NCI-H146 (cell line): ENCODE measurements at regions not wholly inside any gene's neighbourhood (a gene's known extent, or its start where the extent isn't known, plus 50 kb on each side); places are given as distances from the start of the nearest gene placed in this dataset.

Source experiments
- DNase-seq: peaks from one replicate; lab custom pipeline; 2025; lab: John Stamatoyannopoulos, UW

GRCh38 chr2:150417278-150417677, 70.2 kb downstream of the RND3 start:
- DNase-seq = peak; percentile 81

- DNase-seq = no peak
Observed at GRCh38 chr2:150415022-150415421, 72.4 kb downstream of the RND3 start.

DNA sequence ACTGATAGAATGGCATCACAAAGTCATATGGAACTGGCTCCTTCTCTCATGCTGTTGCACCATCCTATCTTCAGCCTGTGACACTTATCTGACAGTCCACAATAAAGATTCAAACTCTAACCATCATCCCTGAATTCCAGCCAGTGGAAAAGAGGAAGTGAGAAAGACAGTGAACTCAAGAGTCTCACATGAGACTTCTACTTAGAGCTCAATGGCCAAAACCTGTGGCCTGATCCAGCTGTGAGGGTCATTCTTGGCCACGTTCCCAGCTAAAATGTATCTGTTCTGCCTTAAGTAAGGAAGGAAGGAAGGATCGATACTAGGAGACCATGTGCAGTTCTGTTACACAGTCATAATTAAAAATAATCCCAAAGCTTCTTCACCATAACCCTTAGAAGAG, 73.6 kb downstream of the RND3 start:
- DNase-seq = no peak

GRCh38 chr2:150413366-150413765, 74.1 kb downstream of the RND3 start:
- DNase-seq = no peak

- DNase-seq = no peak
Observed at GRCh38 chr2:150410809-150411208, 76.7 kb downstream of the RND3 start.

DNA sequence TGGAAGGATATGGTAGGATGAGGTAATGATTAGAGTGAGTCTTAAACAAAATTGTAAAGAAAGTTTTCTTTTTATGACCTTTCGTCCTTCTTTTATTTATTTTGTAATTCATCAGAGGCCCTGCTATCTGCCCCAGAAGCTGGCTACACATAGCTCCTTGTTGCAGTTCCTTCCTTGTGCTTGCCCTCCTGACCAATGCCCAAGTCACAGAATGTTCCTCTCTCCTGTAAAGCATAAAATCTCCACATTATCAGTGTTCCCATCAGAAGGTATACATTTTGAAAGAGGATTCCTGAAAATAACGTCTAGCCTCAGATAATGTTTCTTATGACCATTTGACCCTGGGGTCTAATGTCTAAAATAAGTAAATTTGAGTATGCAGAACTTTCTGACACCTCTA, 78.3 kb downstream of the RND3 start:
- no peak for DNase-seq

GRCh38 chr2:150404147-150404546, 83.3 kb downstream of the RND3 start:
- DNase-seq = no peak

DNA sequence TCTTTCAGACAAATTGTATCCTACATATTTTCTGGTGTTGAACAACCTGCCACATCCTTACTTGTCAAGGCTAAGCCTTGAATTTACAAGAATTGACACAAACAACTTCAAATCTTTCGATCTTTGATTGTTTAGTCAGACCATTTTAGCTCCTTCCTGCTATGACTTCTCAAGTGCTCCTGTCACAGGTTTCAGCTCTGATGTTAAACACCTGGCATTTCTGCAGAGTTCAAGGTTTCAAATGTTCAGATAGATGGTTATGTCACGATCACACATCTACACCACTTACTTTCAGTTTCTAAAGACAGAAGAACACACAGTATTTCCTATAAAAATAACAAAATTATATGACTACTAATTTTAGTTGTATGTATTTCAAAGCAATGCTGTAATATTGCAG, 84.0 kb downstream of the RND3 start:
- DNase-seq = no peak

GRCh38 chr2:150402953-150403352, 84.5 kb downstream of the RND3 start:
- no peak for DNase-seq

DNA sequence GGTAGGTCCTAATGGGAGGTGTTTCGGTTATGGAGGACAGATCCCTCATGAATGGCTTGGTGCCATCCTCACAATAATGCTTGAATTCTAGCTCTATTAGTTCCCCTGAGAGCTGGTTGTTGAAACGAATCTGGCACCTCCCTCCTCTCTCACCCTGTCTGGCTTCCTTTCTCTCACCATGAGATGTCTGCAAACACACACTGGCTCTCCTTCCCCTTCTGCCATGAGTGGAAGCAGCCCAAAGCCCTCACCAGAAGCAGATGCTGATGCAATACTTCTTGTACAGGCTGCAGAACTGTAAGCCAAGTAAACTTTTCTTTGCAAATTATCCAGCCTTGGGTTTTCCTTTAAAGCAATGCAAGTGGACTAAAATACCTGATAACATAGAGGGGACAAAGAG, 86.6 kb downstream of the RND3 start:
- no peak for DNase-seq

DNA sequence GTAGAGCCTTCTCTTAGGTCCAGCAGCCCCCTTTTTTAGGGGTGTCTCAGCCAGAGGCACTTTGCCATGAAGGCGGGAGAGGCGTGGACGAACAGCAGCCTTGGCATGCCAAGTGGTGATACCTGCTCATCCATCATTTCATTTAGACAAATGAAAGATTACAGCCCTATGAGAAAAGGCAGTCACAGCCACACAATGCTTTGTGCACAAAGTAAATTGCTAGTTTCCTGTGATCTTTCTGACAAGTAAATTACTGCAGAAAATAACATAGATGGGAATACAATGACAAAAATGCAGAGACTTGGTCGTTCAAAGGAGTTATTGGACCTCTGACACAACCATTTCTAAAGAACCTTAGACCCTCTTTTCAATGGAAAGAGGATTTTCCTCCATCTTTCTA, 94.9 kb downstream of the RND3 start:
- DNase-seq = peak; percentile 9

GRCh38 chr2:150391779-150392178, 95.7 kb downstream of the RND3 start:
- no peak for DNase-seq

DNA sequence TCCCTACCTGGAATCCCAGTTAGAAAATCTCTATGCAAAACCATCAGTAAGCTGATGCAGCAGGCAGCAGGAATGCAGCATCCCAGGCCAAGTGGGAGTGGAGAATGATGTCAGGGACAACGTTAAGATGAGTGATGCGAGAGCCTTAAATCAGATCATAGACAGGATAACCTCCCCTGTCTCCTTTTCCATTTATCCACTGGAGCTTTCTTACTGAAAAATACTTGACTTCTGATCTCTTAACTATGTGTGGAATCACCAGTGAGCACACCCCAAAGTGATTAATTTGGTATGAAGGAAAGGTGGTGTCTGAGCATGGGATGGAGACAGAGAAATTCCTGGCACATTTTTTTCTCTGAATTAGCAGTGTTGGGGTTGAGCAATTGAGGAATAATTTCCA, 98.0 kb downstream of the RND3 start:
- no peak for DNase-seq

GRCh38 chr2:150388289-150388625, 99.2 kb downstream of the RND3 start:
- DNase-seq = peak; percentile 36

DNA sequence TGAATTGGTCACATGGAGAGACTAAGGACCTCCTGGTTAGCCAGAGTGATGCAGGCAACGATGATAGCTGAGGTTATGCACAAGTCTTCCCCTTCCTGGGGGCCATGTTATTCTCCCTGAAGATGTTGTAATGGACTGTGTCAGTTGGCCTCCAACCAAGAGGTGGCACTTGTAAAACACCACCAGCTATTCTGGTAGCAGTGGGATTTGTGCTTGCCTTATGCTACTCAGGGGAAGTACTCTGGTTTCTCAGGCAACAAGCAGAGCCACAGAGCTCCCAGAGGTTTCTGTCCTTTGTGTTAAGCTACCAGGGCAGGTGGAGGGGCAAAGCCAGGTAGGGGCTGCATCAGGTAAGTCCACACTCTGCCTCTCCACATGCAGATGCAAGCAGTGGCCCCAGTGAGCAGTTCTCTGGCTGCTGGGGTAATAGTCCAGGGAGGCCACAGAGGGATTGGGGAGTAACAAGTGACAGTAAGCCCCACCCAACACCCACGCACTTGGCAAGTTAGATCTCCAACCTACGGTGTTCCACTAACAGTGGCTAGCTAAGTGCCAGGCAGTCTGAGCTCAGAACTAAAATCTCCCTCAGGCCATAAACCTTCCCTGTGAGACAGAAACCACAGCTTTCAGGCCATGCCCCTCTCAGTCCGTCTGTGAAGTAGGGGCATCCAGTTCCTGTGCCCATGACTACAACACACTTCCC, 99.7 kb downstream of the RND3 start:
- peak; percentile 3 for DNase-seq

DNA sequence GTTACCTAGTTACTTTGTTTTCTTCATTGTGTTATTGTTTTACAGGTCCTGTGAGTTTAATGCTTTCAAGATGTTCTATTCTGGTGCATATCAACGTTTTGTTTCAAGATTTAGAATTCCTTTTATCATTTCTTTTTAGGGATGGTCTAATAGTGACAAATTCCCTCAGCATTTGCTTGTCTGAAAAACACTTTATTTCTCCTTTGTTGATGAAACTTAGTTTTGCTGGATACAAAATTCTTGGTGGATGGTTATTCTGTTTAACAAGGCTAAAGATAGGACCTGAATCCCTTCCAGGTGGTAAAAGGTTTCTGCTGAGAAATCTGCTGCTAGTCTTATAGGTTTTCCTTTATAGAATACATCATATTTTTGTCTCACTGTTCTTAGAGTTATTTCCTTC, 102.3 kb downstream of the RND3 start:
- no peak for DNase-seq

DNA sequence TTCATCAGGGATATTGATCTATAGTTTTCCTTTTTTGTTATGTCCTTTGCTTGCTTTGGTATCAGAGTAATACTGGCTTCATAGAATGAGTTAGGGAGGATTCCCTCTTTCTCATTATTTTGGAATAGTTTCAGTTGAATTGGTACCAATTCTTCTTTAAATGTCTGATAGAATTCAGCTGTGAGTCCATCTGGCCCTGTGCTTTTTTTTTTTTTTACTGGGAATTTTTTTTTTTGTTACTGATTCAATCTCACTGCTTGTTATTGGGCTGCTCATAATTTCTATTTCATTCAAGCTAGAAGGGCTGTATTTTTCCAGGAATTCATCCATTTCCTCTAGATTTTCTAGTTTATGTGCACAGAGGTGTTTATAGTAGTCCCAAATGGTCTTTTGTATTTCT, 103.9 kb downstream of the RND3 start:
- DNase-seq = no peak

GRCh38 chr2:150379166-150379565, 108.3 kb downstream of the RND3 start:
- no peak for DNase-seq

DNA sequence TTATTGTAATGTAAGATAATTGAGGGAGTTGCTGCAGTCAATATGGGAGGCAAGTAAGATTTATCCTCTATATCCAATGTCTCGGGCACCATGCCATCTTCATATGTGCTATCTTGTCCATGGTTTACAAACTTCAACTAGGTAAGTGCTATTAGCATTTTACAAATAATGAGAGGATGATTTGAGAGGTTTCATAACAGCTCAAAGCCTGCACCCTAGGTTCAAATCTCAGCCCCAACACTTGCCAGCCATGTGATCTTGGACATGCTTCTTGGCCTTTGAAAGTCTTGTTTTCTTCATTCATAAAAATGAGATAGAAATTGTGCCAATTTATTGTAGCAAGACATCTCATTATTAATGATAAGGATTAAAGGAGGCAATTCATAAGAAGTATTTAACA, 108.8 kb downstream of the RND3 start:
- no peak for DNase-seq

DNA sequence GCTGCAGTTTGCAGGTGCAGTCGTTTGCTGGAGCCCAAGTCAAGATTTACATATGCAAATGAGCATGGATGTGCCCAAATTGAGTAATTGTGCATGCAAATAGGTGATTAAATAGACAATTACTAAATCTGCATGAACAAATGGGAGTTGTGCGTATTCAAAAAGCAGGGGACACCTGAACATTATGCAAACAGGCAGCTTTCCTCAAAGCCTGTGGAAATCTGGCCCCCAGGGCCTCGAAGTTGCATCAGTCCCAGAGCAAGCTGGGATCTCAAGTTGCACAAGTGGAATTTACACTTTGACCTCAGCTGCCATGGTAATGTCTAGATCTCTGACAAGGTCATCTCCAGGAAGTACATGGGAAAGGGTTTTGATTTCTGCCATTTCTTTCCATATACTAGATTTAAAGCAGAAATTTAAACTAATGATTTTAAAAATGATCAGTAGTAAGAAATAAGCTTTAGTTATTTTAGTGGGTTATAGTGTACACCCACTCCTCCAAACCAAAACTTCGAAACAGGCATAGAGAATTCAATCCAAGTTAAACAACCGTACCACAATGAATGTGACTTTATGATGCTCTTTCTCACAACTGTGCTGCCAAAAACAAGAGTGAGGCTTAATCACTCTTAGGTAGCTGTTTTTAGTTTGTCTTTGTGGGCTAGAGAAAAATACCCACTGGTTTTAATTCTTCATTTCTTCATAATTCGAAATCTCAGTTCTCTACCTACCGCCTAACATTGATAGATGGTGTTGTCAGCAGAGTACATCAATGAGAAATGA, 110.7 kb downstream of the RND3 start:
- DNase-seq = no peak

DNA sequence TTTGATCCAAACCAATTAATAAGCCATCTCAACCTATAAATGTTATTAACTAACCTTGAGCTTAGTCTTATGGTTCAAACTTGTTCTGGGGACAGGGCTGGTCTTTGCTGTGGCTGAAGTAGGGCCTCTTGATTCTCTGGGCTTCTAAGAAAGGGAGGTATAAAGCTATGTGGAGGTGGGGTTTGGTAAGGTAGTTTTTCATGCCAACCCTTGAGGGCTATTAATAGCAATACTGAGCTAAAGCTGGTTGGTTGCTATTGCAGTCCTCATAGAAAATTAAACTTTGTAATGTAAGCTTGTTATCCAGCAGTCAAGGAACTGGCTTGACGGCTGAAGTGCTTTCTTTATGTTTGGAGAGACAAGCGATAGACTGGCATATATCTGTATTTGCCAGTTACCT, 112.1 kb downstream of the RND3 start:
- no peak for DNase-seq

- DNase-seq = no peak
Observed at GRCh38 chr2:150374492-150374891, 113.0 kb downstream of the RND3 start.

GRCh38 chr2:150373374-150373773, 114.1 kb downstream of the RND3 start:
- DNase-seq = no peak
